Ovary (tissue), 7 donors: ENCODE measurements at regions not wholly inside any gene's neighbourhood (a gene's known extent, or its start where the extent isn't known, plus 50 kb on each side); places are given as distances from the start of the nearest gene placed in this dataset.

Experiments
- DNase-seq, 5 donors: peaks; one replicate each; pipeline ENCODE4 v3.0.0-alpha.2; 2019 to 2020
- H3K27ac ChIP-seq, 2 donors: fragments of 200-600 bp; one replicate each; pipeline versions ENCODE4 v1.5.1 to v1.8.0; 2019 to 2022
- H3K27me3 ChIP-seq: fragments of 200-600 bp; one replicate; pipeline ENCODE4 v1.8.0; 2022
- H3K36me3 ChIP-seq: fragments of 200-600 bp; sonication (generic); one replicate; pipeline ENCODE4 v1.5.1; 2019
- H3K4me1 ChIP-seq: one replicate; pipeline ENCODE4 v1.8.1; 2013; ENCODE audit warnings: mild to moderate bottlenecking, moderate library complexity; ENCODE audit not compliant: insufficient read depth
- H3K4me3 ChIP-seq: fragments of 200-600 bp; sonication (generic); one replicate; pipeline ENCODE4 v1.5.1; 2017
- H3K9me3 ChIP-seq, 2 donors: fragments of 200-600 bp in 1 of 2; sonication (generic) in 1 of 2; one replicate each; pipeline versions ENCODE4 v1.5.1 to v1.8.1; 2013 to 2019; ENCODE audit warnings: mild to moderate bottlenecking in 1 of 2, moderate library complexity in 1 of 2
- CTCF ChIP-seq, 3 donors: fragments of 450-650 bp in 2 of 3; fragments of 200-600 bp in 1 of 3; IDR thresholded peaks; one replicate each; pipeline versions ENCODE4 v1.5.1 to v1.8.0; 2016 to 2022; ENCODE audit warnings: antibody characterized with exemption in 3 of 3, mild to moderate bottlenecking in 1 of 3
- EP300 ChIP-seq: sonication (generic); formaldehyde crosslinking; IDR thresholded peaks from one replicate; pipeline ENCODE4 v1.6.1; 2017; ENCODE audit warnings: antibody characterized with exemption
- POLR2A ChIP-seq: fragments of 450-650 bp; IDR thresholded peaks from one replicate; pipeline ENCODE4 v1.6.1; 2017; ENCODE audit warnings: antibody characterized with exemption, mild to moderate bottlenecking, moderate library complexity
- WGBS, 3 donors: extraction: QIAGEN DNeasy Blood & Tissue Kit in 1 of 3; methylation state at CpG; one replicate each; pipeline versions ENCODE4 v1.1.5 to v1.1.7; 2013 to 2017; 5-methylcytosine and 5-hydroxymethylcytosine counted together
- intact Hi-C, 4 donors: fragments of 100-400 bp; cut with DNase I; formaldehyde crosslinking; loops; one replicate each; pipeline versions ENCODE4 v1.11.0 to v1.15.1; 2022 to 2023
- donor health status: DM: no; HTN: no; CAD: no; lungs with moderate emphysema.
- donor health status: DM: no; HTN: no; CAD: no.
- donor health status: Bipolar disorder and iron deficiency.
- donor health status: DM: no; HTN: no; CAD: no.
- donor health status: DM: yes; HTN: yes; CAD: no.

DNA sequence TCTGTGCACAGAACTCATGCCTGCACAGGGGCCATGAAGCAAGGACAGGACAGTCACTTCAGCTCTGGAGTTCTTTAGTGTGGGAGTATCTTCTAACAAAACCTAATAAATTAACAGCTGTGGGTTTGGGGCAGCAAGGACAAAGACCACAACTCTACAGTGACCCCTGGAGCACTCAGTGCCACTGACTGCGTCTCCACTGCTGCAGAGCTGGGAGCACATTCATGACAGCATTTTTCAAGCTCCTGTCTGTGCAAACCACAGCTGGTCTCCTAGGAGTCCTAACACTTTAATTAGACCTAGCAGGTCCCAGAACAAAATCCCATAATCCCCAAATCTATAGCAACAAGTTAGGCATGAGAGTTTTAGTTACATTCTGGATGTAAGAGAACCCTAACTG lies 76.5 kb downstream of the RTL9 start:
- no peak for TF ChIP-seq POLR2A
- no peak for TF ChIP-seq CTCF (IDR thresholded peaks at IDR 0.05)
- Histone ChIP-seq H3K27me3 (no peaks in the 10 kb centered on the region), H3K4me1 (peaks cover 1% of the 10 kb centered on the region), H3K9me3 (no peaks in the 10 kb centered on the region), H3K4me3 (no peak overlapping the region), H3K36me3 (no peaks in the 10 kb centered on the region), H3K27ac (no peak overlapping the region)
- intact Hi-C loops: no loop called here
- 64 to 79% (median 75%) methylated on average over 1 of the region's 1 CpG for WGBS, 3 donors
- no peak for DNase-seq

DNA sequence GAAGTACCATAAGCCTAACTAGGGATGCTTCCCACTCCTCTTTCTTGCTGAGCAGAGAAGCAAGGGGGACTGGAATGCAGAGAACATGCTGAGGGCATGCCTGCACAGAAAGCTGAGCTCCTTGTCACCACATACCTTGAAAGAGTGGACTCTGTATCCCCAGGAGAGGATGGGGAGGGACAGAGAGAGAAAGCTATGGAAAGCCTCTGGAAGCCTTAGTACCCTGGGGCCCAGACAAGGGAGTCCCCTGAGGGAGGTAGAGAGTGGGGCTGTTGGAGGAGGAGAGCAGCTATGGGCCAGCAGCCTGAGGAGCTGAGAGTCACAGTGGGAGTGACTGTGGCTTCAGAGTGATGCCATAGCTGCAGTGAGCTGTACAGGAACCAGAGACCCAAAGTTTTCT lies 77.9 kb downstream of the RTL9 start:
- Histone ChIP-seq H3K27me3 (no peaks in the 10 kb centered on the region), H3K9me3 (no peaks in the 10 kb centered on the region), H3K36me3 (no peaks in the 10 kb centered on the region), H3K27ac (no peak overlapping the region), H3K4me1 (peaks cover 1% of the 10 kb centered on the region), H3K4me3 (no peak overlapping the region)
- DNase-seq: no peak
- intact Hi-C loops: no loop called here
- TF ChIP-seq POLR2A (no peak), CTCF (IDR thresholded peaks at IDR 0.05) (no peak), EP300 (no peak)

- Histone ChIP-seq H3K36me3 (no peaks in the 10 kb centered on the region), H3K27me3 (no peaks in the 10 kb centered on the region), H3K27ac (no peak overlapping the region), H3K4me3 (no peak overlapping the region), H3K9me3 (no peaks in the 10 kb centered on the region), H3K4me1 (no peaks in the 10 kb centered on the region)
- intact Hi-C loops: no loop called here
- no peak for DNase-seq
- TF ChIP-seq CTCF (IDR thresholded peaks at IDR 0.05) (no peak), EP300 (no peak), POLR2A (no peak)
- WGBS, 3 donors: 54 to 70% (median 62%) methylated on average over 2 of the region's 2 CpGs
Measured at GRCh38 chrX:110437686-110438085, 79.0 kb downstream of the RTL9 start.

- TF ChIP-seq POLR2A (no peak), CTCF (IDR thresholded peaks at IDR 0.05) (no peak), EP300 (no peak)
- Histone ChIP-seq H3K36me3 (no peaks in the 10 kb centered on the region), H3K4me1 (no peaks in the 10 kb centered on the region), H3K4me3 (no peak overlapping the region), H3K27ac (no peak overlapping the region), H3K9me3 (no peaks in the 10 kb centered on the region), H3K27me3 (no peaks in the 10 kb centered on the region)
- WGBS, 3 donors: 65 to 69% (median 67%) methylated on average over 11 of the region's 11 CpGs
- intact Hi-C loops: no loop called here
- DNase-seq: no peak
Measured at GRCh38 chrX:110440016-110440805, 81.6 kb downstream of the RTL9 start.
